A673 (cell line): ENCODE measurements at regions not wholly inside any gene's neighbourhood (a gene's known extent, or its start where the extent isn't known, plus 50 kb on each side); places are given as distances from the start of the nearest gene placed in this dataset.

Experiments used
- CTCF ChIP-seq: fragments of 300-800, 200-600 bp; sonication (generic); conservative IDR thresholded peaks from 2 replicates; pipeline ENCODE4 v1.5.1; 2017; ENCODE audit warnings: low read depth, mild to moderate bottlenecking, antibody characterized with exemption, low read length, moderate library complexity, mixed read lengths
- EZH2 ChIP-seq: fragments of 200-600 bp; sonication (generic); IDR thresholded peaks from 2 replicates; pipeline ENCODE4 v1.6.1; 2017; ENCODE audit warnings: borderline replicate concordance, low read depth, mild to moderate bottlenecking, mixed read lengths, antibody characterized with exemption, low read length; ENCODE audit not compliant: poor library complexity, severe bottlenecking

- no peak for TF ChIP-seq CTCF
- TF ChIP-seq EZH2 = no peak
Observed at GRCh38 chr11:115722711-115723110, 218.5 kb upstream of the CADM1 start.
